ENCODE measurements at regions not wholly inside any gene's neighbourhood (a gene's known extent, or its start where the extent isn't known, plus 50 kb on each side); places are given as distances from the start of the nearest gene placed in this dataset.
A peak's percentile ranks its signal among the peaks of the same experiment; 100 is the strongest.

DNA sequence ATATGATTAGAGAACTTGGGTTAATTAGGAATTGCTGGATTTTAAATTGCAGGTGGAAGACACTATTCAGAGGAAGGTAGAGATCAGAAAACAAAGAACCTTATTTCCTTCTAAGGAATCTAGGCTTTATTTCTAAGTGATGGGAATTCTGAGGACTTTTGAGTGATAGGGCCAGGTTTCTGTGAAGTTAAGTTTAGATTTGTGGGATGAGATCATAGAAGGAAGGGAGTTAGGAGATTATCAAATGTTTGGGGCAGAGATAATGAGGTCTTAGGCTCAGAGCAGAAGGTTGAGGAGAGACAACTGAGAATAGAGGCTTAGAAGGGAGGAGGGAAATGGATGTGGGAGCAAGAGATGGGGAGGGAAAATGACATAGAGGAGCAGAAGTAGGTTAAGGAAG lies 109.7 kb upstream of the MMS22L start:
- Histone ChIP-seq H3K9me3 (ENCODE audit: insufficient read depth, low read length) (no peaks in the 10 kb centered on the region), H3K79me2 (ENCODE audit: insufficient read depth, low read length) (no peaks in the 10 kb centered on the region), H3K27me3 (ENCODE audit: low read length) (no peaks in the 10 kb centered on the region), H3K36me3 (ENCODE audit: low read length) (no peaks in the 10 kb centered on the region), H3K4me2 (ENCODE audit: low read depth, low read length, poor library complexity, severe bottlenecking) (no peak overlapping the region), H3K4me3 (ENCODE audit: insufficient read depth, low read length, poor library complexity, severe bottlenecking) (no peak overlapping the region), H3F3A (ENCODE audit: insufficient read depth) (no peaks in the 10 kb centered on the region), H3K9ac (ENCODE audit: low read length) (no peak overlapping the region), H3K27ac (ENCODE audit: low read depth, low read length) (no peak overlapping the region), H2AFZ (ENCODE audit: low read depth, low read length, severe bottlenecking) (no peak overlapping the region), H3K9me2 (replicated peaks; ENCODE audit: insufficient read depth, low read length) (no peaks in the 10 kb centered on the region), H4K20me1 (ENCODE audit: low read depth, low read length) (no peaks in the 10 kb centered on the region)
- TF ChIP-seq CTCF (IDR thresholded peaks at IDR 0.05; ENCODE audit: insufficient read depth, low read length, poor library complexity, severe bottlenecking), result no peak
- TF ChIP-seq EZH2phosphoT487 (conservative IDR thresholded peaks at IDR 0.05; ENCODE audit: low read length), result no peak

- Histone ChIP-seq H3K79me2 (ENCODE audit: insufficient read depth, low read length) (no peaks in the 10 kb centered on the region), H4K20me1 (ENCODE audit: low read depth, low read length) (no peaks in the 10 kb centered on the region), H3K27me3 (ENCODE audit: low read length) (no peaks in the 10 kb centered on the region), H3F3A (ENCODE audit: insufficient read depth) (no peaks in the 10 kb centered on the region), H3K4me3 (ENCODE audit: insufficient read depth, low read length, poor library complexity, severe bottlenecking) (no peak overlapping the region), H2AFZ (ENCODE audit: low read depth, low read length, severe bottlenecking) (no peak overlapping the region), H3K9me2 (replicated peaks; ENCODE audit: insufficient read depth, low read length) (no peaks in the 10 kb centered on the region), H3K9me3 (ENCODE audit: insufficient read depth, low read length) (no peaks in the 10 kb centered on the region), H3K4me2 (ENCODE audit: low read depth, low read length, poor library complexity, severe bottlenecking) (no peak overlapping the region), H3K36me3 (ENCODE audit: low read length) (no peaks in the 10 kb centered on the region), H3K27ac (ENCODE audit: low read depth, low read length) (no peak overlapping the region), H3K9ac (ENCODE audit: low read length) (no peak overlapping the region)
- TF ChIP-seq CTCF (IDR thresholded peaks at IDR 0.05; ENCODE audit: insufficient read depth, low read length, poor library complexity, severe bottlenecking) (peak; percentile 61), EZH2phosphoT487 (conservative IDR thresholded peaks at IDR 0.05; ENCODE audit: low read length) (no peak)
These were observed 111.2 kb upstream of the MMS22L start for GRCh38 chr6:97394160-97394748.

GRCh38 chr6:97396880-97397279 lies 113.9 kb upstream of the MMS22L start:
- Histone ChIP-seq H3K4me3 (ENCODE audit: insufficient read depth, low read length, poor library complexity, severe bottlenecking) (no peak overlapping the region), H3F3A (ENCODE audit: insufficient read depth) (no peaks in the 10 kb centered on the region), H3K9me3 (ENCODE audit: insufficient read depth, low read length) (no peaks in the 10 kb centered on the region), H3K4me2 (ENCODE audit: low read depth, low read length, poor library complexity, severe bottlenecking) (no peak overlapping the region), H3K79me2 (ENCODE audit: insufficient read depth, low read length) (no peaks in the 10 kb centered on the region), H3K27me3 (ENCODE audit: low read length) (no peaks in the 10 kb centered on the region), H3K36me3 (ENCODE audit: low read length) (no peaks in the 10 kb centered on the region), H3K9ac (ENCODE audit: low read length) (no peak overlapping the region), H3K27ac (ENCODE audit: low read depth, low read length) (no peak overlapping the region), H2AFZ (ENCODE audit: low read depth, low read length, severe bottlenecking) (no peak overlapping the region), H4K20me1 (ENCODE audit: low read depth, low read length) (no peaks in the 10 kb centered on the region), H3K9me2 (replicated peaks; ENCODE audit: insufficient read depth, low read length) (no peaks in the 10 kb centered on the region)
- no peak for TF ChIP-seq EZH2phosphoT487 (conservative IDR thresholded peaks at IDR 0.05; ENCODE audit: low read length)
- no peak for TF ChIP-seq CTCF (IDR thresholded peaks at IDR 0.05; ENCODE audit: insufficient read depth, low read length, poor library complexity, severe bottlenecking)
